PC-9 (cell line): ENCODE measurements at regions not wholly inside any gene's neighbourhood (a gene's known extent, or its start where the extent isn't known, plus 50 kb on each side); places are given as distances from the start of the nearest gene placed in this dataset.

Experiments
- CTCF ChIP-seq: fragments of 200-600 bp; sonication (generic); conservative IDR thresholded peaks from 2 replicates; pipeline ENCODE4 v1.6.1; 2017; ENCODE audit warnings: mixed run types, antibody characterized with exemption, mild to moderate bottlenecking, moderate library complexity
- EZH2 ChIP-seq: fragments of 200-600 bp; sonication (generic); IDR thresholded peaks from 2 replicates; pipeline ENCODE4 v1.8.0; 2017; ENCODE audit warnings: antibody characterized with exemption, low read depth

- no peak for TF ChIP-seq CTCF
- TF ChIP-seq EZH2 = no peak
Measured at GRCh38 chr15:31494786-31495185, 168.2 kb downstream of the KLF13 start.
